ENCODE measurements at regions not wholly inside any gene's neighbourhood (a gene's known extent, or its start where the extent isn't known, plus 50 kb on each side); places are given as distances from the start of the nearest gene placed in this dataset.

GRCh38 chr5:143564417-143564816 is 160.9 kb upstream of the NR3C1 start (continued):
- TF ChIP-seq ZNF138 (CRISPR knock-in tag; conservative IDR thresholded peaks at IDR 0.05) (no peak), ZNF281 (CRISPR knock-in tag; IDR thresholded peaks at IDR 0.05) (no peak), NR2C2 (CRISPR knock-in tag; IDR thresholded peaks at IDR 0.05) (no peak)
- TF ChIP-seq, protein P1, sequence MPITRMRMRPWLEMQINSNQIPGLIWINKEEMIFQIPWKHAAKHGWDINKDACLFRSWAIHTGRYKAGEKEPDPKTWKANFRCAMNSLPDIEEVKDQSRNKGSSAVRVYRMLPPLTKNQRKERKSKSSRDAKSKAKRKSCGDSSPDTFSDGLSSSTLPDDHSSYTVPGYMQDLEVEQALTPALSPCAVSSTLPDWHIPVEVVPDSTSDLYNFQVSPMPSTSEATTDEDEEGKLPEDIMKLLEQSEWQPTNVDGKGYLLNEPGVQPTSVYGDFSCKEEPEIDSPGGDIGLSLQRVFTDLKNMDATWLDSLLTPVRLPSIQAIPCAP (CRISPR knock-in tag; IDR thresholded peaks at IDR 0.05): no peak

- H3K4me1 Mint-ChIP-seq: peaks cover 7% of the 10 kb centered on the region
- ATAC-seq (no peak), DNase-seq (ENCODE audit: low spot score) (no peak)
- H3K4me3 Mint-ChIP-seq: no peak overlapping the region
- H3K27me3 Mint-ChIP-seq (ENCODE audit: low read depth): no peaks in the 10 kb centered on the region
- CTCF ChIA-PET: interaction anchor here (1.6 kb wide), 1 partner anchor 9 kb away, joined by 3 read pairs; no protein-coding TSS in a partner anchor
- H3K9me3 Mint-ChIP-seq: no peaks in the 10 kb centered on the region
- TF ChIP-seq GRHL2 (CRISPR knock-in tag; IDR thresholded peaks at IDR 0.05; ENCODE audit: insufficient replicate concordance, severe bottlenecking) (no peak), RORB (CRISPR knock-in tag; IDR thresholded peaks at IDR 0.05) (no peak), PREB (CRISPR knock-in tag; IDR thresholded peaks at IDR 0.05; ENCODE audit: borderline replicate concordance) (no peak), PRDM15 (CRISPR knock-in tag; IDR thresholded peaks at IDR 0.05) (no peak), ELF4 (CRISPR knock-in tag; IDR thresholded peaks at IDR 0.05; ENCODE audit: low read depth) (no peak), ZNF219 (CRISPR knock-in tag; IDR thresholded peaks at IDR 0.05; ENCODE audit: borderline replicate concordance) (no peak), USF2 (CRISPR knock-in tag; IDR thresholded peaks at IDR 0.05) (no peak), GABPB1 (CRISPR knock-in tag; IDR thresholded peaks at IDR 0.05) (peak; percentile 94), ETV6 (CRISPR knock-in tag; IDR thresholded peaks at IDR 0.05) (no peak)
- POLR2A ChIA-PET: no interaction called here
- H3K36me3 Mint-ChIP-seq: no peaks in the 10 kb centered on the region
- H3K27ac Mint-ChIP-seq: no peak overlapping the region
These were observed 159.4 kb upstream of the NR3C1 start for GRCh38 chr5:143562935-143563334.

DNA sequence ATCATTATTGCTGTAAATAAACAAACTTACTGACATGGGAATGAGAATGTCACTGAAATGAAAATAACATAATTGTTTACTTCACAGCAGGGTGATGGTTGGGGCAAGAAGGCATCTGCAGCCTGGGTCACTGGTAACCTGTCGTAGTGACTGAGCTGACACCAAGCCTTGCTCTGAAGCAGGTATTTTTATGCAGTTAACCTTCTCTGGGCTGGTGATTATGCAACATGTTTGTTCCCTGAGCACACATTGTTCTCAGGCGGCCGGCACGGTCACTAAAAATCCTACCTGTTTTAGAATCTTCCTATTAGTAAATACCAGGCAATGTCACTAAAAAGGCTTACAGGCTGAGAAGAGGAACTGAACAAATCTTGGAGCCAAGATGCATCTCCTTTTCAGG is 157.7 kb upstream of the NR3C1 start:
- no peak overlapping the region for H3K27ac Mint-ChIP-seq
- CTCF ChIA-PET: no interaction called here
- POLR2A ChIA-PET: no interaction called here
- H3K27me3 Mint-ChIP-seq (ENCODE audit: low read depth): no peaks in the 10 kb centered on the region
- H3K4me3 Mint-ChIP-seq: no peak overlapping the region
- ATAC-seq (no peak; the same call in 1 of the 2 replicates), DNase-seq (ENCODE audit: low spot score) (no peak)
- H3K36me3 Mint-ChIP-seq: no peaks in the 10 kb centered on the region
- peaks cover 7% of the 10 kb centered on the region for H3K4me1 Mint-ChIP-seq
- H3K9me3 Mint-ChIP-seq: no peaks in the 10 kb centered on the region
- no peak for TF ChIP-seq GRHL2 (CRISPR knock-in tag; IDR thresholded peaks at IDR 0.05; ENCODE audit: insufficient replicate concordance, severe bottlenecking)
- TF ChIP-seq GABPB1 (CRISPR knock-in tag; IDR thresholded peaks at IDR 0.05): peak; percentile 54; the same call in 1 of the 2 replicates
